PC-3 (cell line): ENCODE measurements at regions not wholly inside any gene's neighbourhood (a gene's known extent, or its start where the extent isn't known, plus 50 kb on each side); places are given as distances from the start of the nearest gene placed in this dataset.
A peak's percentile ranks its signal among the peaks of the same experiment; 100 is the strongest.

Experiments used
- ATAC-seq: fragments of 200-7000 bp; cut with Tn5 transposase; 2 replicates; pipeline ENCODE4 v1.9.1; 2020; ENCODE audit warnings: mild to moderate bottlenecking, moderate library complexity
- BruUV-seq: library from RNA; stranded (reverse); fragments of 400-500 nt; replicated peaks from 2 replicates; lab custom pipeline; 2021; lab: Mats Ljungman, UMichigan
- CTCF ChIA-PET: fragments of 300-600 bp; sonication (Branson Sonifier 250); formaldehyde crosslinking; loops from one replicate; lab custom pipeline; 2022; ENCODE audit warnings: antibody characterized with exemption; lab: Charles Lee
- POLR2A ChIA-PET: fragments of 300-600 bp; sonication (Branson Sonifier 250); formaldehyde crosslinking; loops from one replicate; lab custom pipeline; 2022; ENCODE audit warnings: antibody characterized with exemption; ENCODE audit not compliant: unreplicated experiment; lab: Charles Lee
- DNase-seq: peaks from one replicate; pipeline ENCODE4 v3.0.0-alpha.2; 2015
- H2AFZ ChIP-seq: fragments of 300-600 bp; sonication (generic); 2 replicates; pipeline ENCODE4 v1.6.0; 2016; ENCODE audit warnings: antibody characterized with exemption, low read length
- H3F3A ChIP-seq: fragments of 300-600 bp; sonication (generic); one replicate; pipeline ENCODE4 v1.6.0; 2017; ENCODE audit warnings: antibody characterized with exemption, low read length, control low read depth, mild to moderate bottlenecking; ENCODE audit not compliant: unreplicated experiment
- H3K27ac ChIP-seq: fragments of 300-600 bp; sonication (generic); 2 replicates; pipeline ENCODE4 v1.5.1; 2016; ENCODE audit warnings: mild to moderate bottlenecking, low read length
- H3K27me3 ChIP-seq: fragments of 300-600 bp; sonication (generic); 2 replicates; pipeline ENCODE4 v1.6.1; 2016; ENCODE audit warnings: low read length, mixed read lengths
- H3K36me3 ChIP-seq: fragments of 300-600 bp; sonication (generic); 2 replicates; pipeline ENCODE4 v1.6.1; 2016; ENCODE audit warnings: low read depth, mixed run types, low read length, mixed read lengths
- H3K4me1 ChIP-seq: fragments of 300-600 bp; sonication (generic); 2 replicates; pipeline ENCODE4 v1.5.1; 2016; ENCODE audit warnings: low read length; ENCODE audit not compliant: insufficient read depth
- H3K4me2 ChIP-seq: fragments of 300-600 bp; sonication (generic); 2 replicates; pipeline ENCODE4 v1.6.0; 2016; ENCODE audit warnings: low read length
- H3K4me3 ChIP-seq: fragments of 300-600 bp; sonication (generic); 2 replicates; pipeline ENCODE4 v1.5.1; 2016; ENCODE audit warnings: mild to moderate bottlenecking, low read length, mixed read lengths
- H3K79me2 ChIP-seq: fragments of 300-600 bp; sonication (generic); 2 replicates; pipeline ENCODE4 v1.6.1; 2017; ENCODE audit warnings: low read length, mixed read lengths
- H3K9ac ChIP-seq: fragments of 300-600 bp; sonication (generic); 2 replicates; pipeline ENCODE4 v1.6.0; 2016; ENCODE audit warnings: mild to moderate bottlenecking, low read length
- H3K9me2 ChIP-seq: fragments of 300-600 bp; sonication (generic); replicated peaks from 2 replicates; pipeline ENCODE4 v1.6.1; 2016; ENCODE audit warnings: mixed run types, low read length, mixed read lengths
- H3K9me3 ChIP-seq: fragments of 300-600 bp; sonication (generic); 2 replicates; pipeline ENCODE4 v1.6.1; 2016; ENCODE audit warnings: low read length, mixed read lengths
- H4K20me1 ChIP-seq: fragments of 300-600 bp; sonication (generic); 2 replicates; pipeline ENCODE4 v1.6.1; 2016; ENCODE audit warnings: low read length, mixed read lengths
- CTCF ChIP-seq: fragments of 300-600 bp; sonication (generic); conservative IDR thresholded peaks from 2 replicates; pipeline ENCODE4 v1.5.1; 2017; ENCODE audit warnings: antibody characterized with exemption, low read depth, mild to moderate bottlenecking, low read length
- EZH2 ChIP-seq: fragments of 300-600 bp; sonication (generic); IDR thresholded peaks from one replicate; pipeline ENCODE4 v1.6.1; 2017; ENCODE audit warnings: antibody characterized with exemption, mild to moderate bottlenecking, low read length; ENCODE audit not compliant: unreplicated experiment
- EZH2phosphoT487 ChIP-seq: fragments of 300-600 bp; sonication (generic); IDR thresholded peaks from 2 replicates; pipeline ENCODE4 v1.6.1; 2018; ENCODE audit warnings: mild to moderate bottlenecking, antibody characterized with exemption, low read length, borderline replicate concordance
- intact Hi-C: fragments of 100-400 bp; cut with micrococcal nuclease; formaldehyde crosslinking; loops from 2 replicates; pipeline ENCODE4 v1.9.0; 2023

GRCh38 chr10:9331583-9332008, 1277.1 kb downstream of the GATA3 start:
- BruUV-seq = no TSS peak

GRCh38 chr10:9334270-9334669, 1279.8 kb downstream of the GATA3 start:
- no peak overlapping the region for H3K27ac ChIP-seq
- intact Hi-C loops = no loop called here
- no peaks in the 10 kb centered on the region for H3F3A ChIP-seq
- TF ChIP-seq EZH2phosphoT487 (no peak), EZH2 (no peak), CTCF (no peak)
- no peak for DNase-seq
- no peaks in the 10 kb centered on the region for H3K9me3 ChIP-seq
- H3K4me3 ChIP-seq = no peak overlapping the region
- peaks cover 6% of the 10 kb centered on the region; the same call in 1 of the 2 replicates for H3K27me3 ChIP-seq
- H3K4me2 ChIP-seq = no peak overlapping the region
- POLR2A ChIA-PET = no interaction called here
- H3K79me2 ChIP-seq = no peaks in the 10 kb centered on the region
- H3K4me1 ChIP-seq = no peaks in the 10 kb centered on the region
- no peak for ATAC-seq
- no TSS peak for BruUV-seq
- CTCF ChIA-PET = no interaction called here
- H3K36me3 ChIP-seq = no peaks in the 10 kb centered on the region
- H2AFZ ChIP-seq = no peak overlapping the region
- H3K9me2 ChIP-seq = no peaks in the 10 kb centered on the region
- no peaks in the 10 kb centered on the region for H4K20me1 ChIP-seq
- no peak overlapping the region for H3K9ac ChIP-seq

More at GRCh38 chr10:9331583-9332008, 1277.1 kb downstream of the GATA3 start:
- ATAC-seq (no peak), DNase-seq (peak; percentile 32)
- no peaks in the 10 kb centered on the region for H3K36me3 ChIP-seq
- H3K4me1 ChIP-seq = no peaks in the 10 kb centered on the region
- no peak overlapping the region for H2AFZ ChIP-seq
- TF ChIP-seq CTCF (peak; percentile 63), EZH2phosphoT487 (no peak)
- no peaks in the 10 kb centered on the region for H3F3A ChIP-seq
- H3K27me3 ChIP-seq = no peaks in the 10 kb centered on the region
- no peaks in the 10 kb centered on the region for H3K9me3 ChIP-seq
- ChIA-PET CTCF (no interaction called here), POLR2A (no interaction called here)
- no peak overlapping the region for H3K4me2 ChIP-seq
- intact Hi-C loops = loop anchor here (2.0 kb wide), 1 partner anchor 1939 kb away; no protein-coding TSS in a partner anchor
- H4K20me1 ChIP-seq = no peaks in the 10 kb centered on the region
- no peak overlapping the region for H3K9ac ChIP-seq
- H3K27ac ChIP-seq = no peak overlapping the region
- H3K9me2 ChIP-seq = no peaks in the 10 kb centered on the region
- H3K4me3 ChIP-seq = no peak overlapping the region
- H3K79me2 ChIP-seq = no peaks in the 10 kb centered on the region

GRCh38 chr10:9339716-9340115, 1285.2 kb downstream of the GATA3 start:
- BruUV-seq = no TSS peak
- Histone ChIP-seq H3K4me3 (no peak overlapping the region), H3F3A (no peaks in the 10 kb centered on the region), H3K36me3 (no peaks in the 10 kb centered on the region), H3K9me3 (no peaks in the 10 kb centered on the region), H2AFZ (no peak overlapping the region), H3K79me2 (no peaks in the 10 kb centered on the region), H3K4me2 (no peak overlapping the region), H3K4me1 (no peaks in the 10 kb centered on the region), H3K27ac (no peak overlapping the region), H3K9me2 (no peaks in the 10 kb centered on the region), H4K20me1 (no peaks in the 10 kb centered on the region), H3K9ac (no peak overlapping the region), H3K27me3 (peaks cover 6% of the 10 kb centered on the region; the same call in 1 of the 2 replicates)
- no peak for TF ChIP-seq EZH2
- TF ChIP-seq EZH2phosphoT487 = no peak
- no peak for TF ChIP-seq CTCF
- DNase-seq (no peak), ATAC-seq (no peak)
- intact Hi-C loops = no loop called here
- ChIA-PET CTCF (no interaction called here), POLR2A (no interaction called here)
